WERI-Rb-1 (cell line): ENCODE measurements at regions not wholly inside any gene's neighbourhood (a gene's known extent, or its start where the extent isn't known, plus 50 kb on each side); places are given as distances from the start of the nearest gene placed in this dataset.

Source experiments
- DNase-seq: peaks from one replicate; pipeline ENCODE4 v3.0.0-alpha.2; 2020
- H3K27ac ChIP-seq: fragments of 250-450 bp; sonication (Bioruptor Pico); 2 replicates; pipeline ENCODE4 v1.5.1; 2020; ENCODE audit warnings: mild to moderate bottlenecking, moderate library complexity
- H3K27me3 ChIP-seq: fragments of 250-450 bp; sonication (Bioruptor Pico); 2 replicates; pipeline ENCODE4 v1.5.1; 2021; ENCODE audit warnings: mild to moderate bottlenecking, low read depth, moderate library complexity; ENCODE audit not compliant: insufficient read depth, severe bottlenecking
- H3K36me3 ChIP-seq: fragments of 250-450 bp; sonication (Bioruptor Pico); 2 replicates; pipeline ENCODE4 v1.5.1; 2020; ENCODE audit warnings: mild to moderate bottlenecking, moderate library complexity
- H3K4me3 ChIP-seq: 2 replicates; pipeline ENCODE4 v1.5.1; 2011; ENCODE audit warnings: low read depth, mild to moderate bottlenecking, control low read depth, low read length
- H3K9me3 ChIP-seq: fragments of 250-450 bp; sonication (Bioruptor Pico); 2 replicates; pipeline ENCODE4 v1.5.1; 2021; ENCODE audit warnings: mild to moderate bottlenecking, moderate library complexity; ENCODE audit not compliant: severe bottlenecking
- CTCF ChIP-seq: IDR thresholded peaks from 2 replicates; pipeline ENCODE4 v1.5.1; 2011; ENCODE audit warnings: low read depth, mild to moderate bottlenecking, control low read depth, inconsistent platforms, low read length

- TF ChIP-seq CTCF: no peak
- Histone ChIP-seq H3K36me3 (no peaks in the 10 kb centered on the region), H3K4me3 (no peak overlapping the region), H3K27ac (no peak overlapping the region), H3K27me3 (no peaks in the 10 kb centered on the region), H3K9me3 (no peaks in the 10 kb centered on the region)
- DNase-seq: no peak
These were observed 922.4 kb upstream of the ADGRL2 start for GRCh38 chr1:80878343-80878742.

GRCh38 chr1:80876035-80876434, 924.7 kb upstream of the ADGRL2 start:
- DNase-seq: no peak
- Histone ChIP-seq H3K9me3 (no peaks in the 10 kb centered on the region), H3K4me3 (no peak overlapping the region), H3K36me3 (no peaks in the 10 kb centered on the region), H3K27ac (no peak overlapping the region), H3K27me3 (no peaks in the 10 kb centered on the region)
- no peak for TF ChIP-seq CTCF

GRCh38 chr1:80869299-80869698, 931.4 kb upstream of the ADGRL2 start:
- DNase-seq: no peak
- no peak overlapping the region for H3K4me3 ChIP-seq
- TF ChIP-seq CTCF: no peak
- H3K27ac ChIP-seq: no peak overlapping the region
- H3K9me3 ChIP-seq: no peaks in the 10 kb centered on the region
- H3K27me3 ChIP-seq: no peaks in the 10 kb centered on the region
- no peaks in the 10 kb centered on the region for H3K36me3 ChIP-seq

- Histone ChIP-seq H3K4me3 (no peak overlapping the region), H3K36me3 (no peaks in the 10 kb centered on the region), H3K27me3 (no peaks in the 10 kb centered on the region), H3K27ac (no peak overlapping the region), H3K9me3 (no peaks in the 10 kb centered on the region)
- no peak for DNase-seq
- TF ChIP-seq CTCF: no peak
These were observed 952.8 kb upstream of the ADGRL2 start for GRCh38 chr1:80847904-80848303.

- H3K9me3 ChIP-seq: no peaks in the 10 kb centered on the region
- no peak for DNase-seq
- TF ChIP-seq CTCF: no peak
- no peak overlapping the region for H3K4me3 ChIP-seq
- no peaks in the 10 kb centered on the region for H3K36me3 ChIP-seq
- H3K27ac ChIP-seq: no peak overlapping the region
- H3K27me3 ChIP-seq: no peaks in the 10 kb centered on the region
These were observed 953.8 kb upstream of the ADGRL2 start for GRCh38 chr1:80846966-80847365.

- Histone ChIP-seq H3K9me3 (no peaks in the 10 kb centered on the region), H3K36me3 (no peaks in the 10 kb centered on the region), H3K27ac (no peak overlapping the region), H3K27me3 (no peaks in the 10 kb centered on the region), H3K4me3 (no peak overlapping the region)
- no peak for DNase-seq
- no peak for TF ChIP-seq CTCF
These were observed 957.9 kb upstream of the ADGRL2 start for GRCh38 chr1:80842796-80843195.
